ENCODE measurements at regions not wholly inside any gene's neighbourhood (a gene's known extent, or its start where the extent isn't known, plus 50 kb on each side); places are given as distances from the start of the nearest gene placed in this dataset.

GRCh38 chr13:83752141-83752540, 130.1 kb downstream of the SLITRK1 start:
- TF ChIP-seq CTCF (IDR thresholded peaks at IDR 0.05): no peak
- no peaks in the 10 kb centered on the region for H3K36me3 ChIP-seq (ENCODE audit: low read depth)
- DNase-seq: no peak
- ATAC-seq: no peak
- intact Hi-C loops (cut with DNase I, micrococcal nuclease): no loop called here
- H3K4me3 ChIP-seq: no peak overlapping the region
- H3K4me1 ChIP-seq (ENCODE audit: low read depth): no peaks in the 10 kb centered on the region
- peaks cover 56% of the 10 kb centered on the region for H3K9me3 ChIP-seq

GRCh38 chr13:83740622-83741021, 141.7 kb downstream of the SLITRK1 start:
- no peak for TF ChIP-seq CTCF (IDR thresholded peaks at IDR 0.05)
- Histone ChIP-seq H3K9me3 (peaks cover 14% of the 10 kb centered on the region), H3K4me3 (no peak overlapping the region), H3K4me1 (ENCODE audit: low read depth) (no peaks in the 10 kb centered on the region), H3K36me3 (ENCODE audit: low read depth) (no peaks in the 10 kb centered on the region)
- ATAC-seq (no peak), DNase-seq (no peak)
- intact Hi-C loops (cut with DNase I, micrococcal nuclease): no loop called here

GRCh38 chr13:83738407-83738806, 143.9 kb downstream of the SLITRK1 start:
- DNase-seq: no peak
- intact Hi-C loops (cut with DNase I, micrococcal nuclease): no loop called here
- TF ChIP-seq CTCF (IDR thresholded peaks at IDR 0.05): no peak
- H3K36me3 ChIP-seq (ENCODE audit: low read depth): no peaks in the 10 kb centered on the region
- ATAC-seq: no peak
- H3K4me1 ChIP-seq (ENCODE audit: low read depth): no peaks in the 10 kb centered on the region
- H3K4me3 ChIP-seq: no peak overlapping the region
- peaks cover 21% of the 10 kb centered on the region for H3K9me3 ChIP-seq

- Histone ChIP-seq H3K4me1 (ENCODE audit: low read depth) (no peaks in the 10 kb centered on the region), H3K9me3 (peaks cover 30% of the 10 kb centered on the region), H3K36me3 (ENCODE audit: low read depth) (no peaks in the 10 kb centered on the region), H3K4me3 (no peak overlapping the region)
- TF ChIP-seq CTCF (IDR thresholded peaks at IDR 0.05): no peak
- intact Hi-C loops (cut with DNase I, micrococcal nuclease): no loop called here
- ATAC-seq (no peak), DNase-seq (no peak)
These were observed 149.0 kb downstream of the SLITRK1 start for GRCh38 chr13:83733293-83733692.

GRCh38 chr13:83732755-83733154, 149.5 kb downstream of the SLITRK1 start:
- Histone ChIP-seq H3K4me3 (no peak overlapping the region), H3K9me3 (peaks cover 34% of the 10 kb centered on the region), H3K4me1 (ENCODE audit: low read depth) (no peaks in the 10 kb centered on the region), H3K36me3 (ENCODE audit: low read depth) (no peaks in the 10 kb centered on the region)
- no peak for ATAC-seq
- no peak for DNase-seq
- no peak for TF ChIP-seq CTCF (IDR thresholded peaks at IDR 0.05)
- intact Hi-C loops (cut with DNase I, micrococcal nuclease): no loop called here

- no peak for DNase-seq
- Histone ChIP-seq H3K4me1 (ENCODE audit: low read depth) (no peaks in the 10 kb centered on the region), H3K9me3 (peaks cover 40% of the 10 kb centered on the region), H3K36me3 (ENCODE audit: low read depth) (no peaks in the 10 kb centered on the region), H3K4me3 (no peak overlapping the region)
- TF ChIP-seq CTCF (IDR thresholded peaks at IDR 0.05): no peak
- intact Hi-C loops (cut with DNase I, micrococcal nuclease): no loop called here
- no peak for ATAC-seq
These were observed 151.2 kb downstream of the SLITRK1 start for GRCh38 chr13:83731113-83731512.

Data from mucosa of descending colon (tissue), 3 donors.